HG03135 (cell line): ENCODE measurements at regions not wholly inside any gene's neighbourhood (a gene's known extent, or its start where the extent isn't known, plus 50 kb on each side); places are given as distances from the start of the nearest gene placed in this dataset.

Experiments
- ATAC-seq: cut with Tn5 transposase; IDR thresholded peaks from one replicate; pipeline ENCODE4 v1.9.1; 2021; ENCODE audit warnings: mild to moderate bottlenecking, moderate library complexity; ENCODE audit not compliant: unreplicated experiment

GRCh38 chr20:56828402-56828801 lies 199.3 kb downstream of the TFAP2C start:
- ATAC-seq, result no peak

DNA sequence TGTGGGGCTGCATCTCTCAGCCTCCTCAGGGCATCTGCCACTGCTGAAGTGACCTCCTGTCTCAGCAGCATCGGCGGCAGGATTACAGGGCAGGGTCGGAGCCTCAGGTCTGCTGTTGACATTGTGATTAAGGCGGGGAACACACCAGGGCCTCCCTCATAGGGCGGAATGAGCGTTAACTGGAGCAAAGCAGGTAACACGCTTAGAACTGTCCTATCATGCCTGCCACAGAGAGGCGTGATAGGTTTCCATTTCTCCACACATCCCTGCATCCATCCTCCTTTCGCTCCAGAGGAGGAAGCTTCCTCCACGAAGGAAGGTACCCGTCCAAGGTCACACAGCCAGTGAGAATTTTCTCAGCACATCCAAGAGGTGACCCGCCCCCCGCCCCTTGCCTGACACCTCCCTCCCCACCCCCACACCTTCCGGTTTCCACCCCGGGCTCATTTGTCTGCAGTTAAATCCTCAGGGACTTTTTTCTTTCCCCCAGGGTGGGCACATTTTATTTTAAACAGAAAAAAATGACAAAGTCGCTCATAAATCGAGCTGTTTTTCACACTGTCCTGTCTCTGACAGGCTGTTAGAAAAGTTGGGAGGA lies 200.8 kb downstream of the TFAP2C start:
- no peak for ATAC-seq

- no peak for ATAC-seq
Measured at GRCh38 chr20:56831795-56832194, 202.7 kb downstream of the TFAP2C start.

GRCh38 chr20:56833427-56833826 lies 204.3 kb downstream of the TFAP2C start:
- ATAC-seq, result no peak

- ATAC-seq, result no peak
Measured at GRCh38 chr20:56835829-56836550, 206.9 kb downstream of the TFAP2C start.

- ATAC-seq, result no peak
Measured at GRCh38 chr20:56839222-56839621, 210.1 kb downstream of the TFAP2C start.

DNA sequence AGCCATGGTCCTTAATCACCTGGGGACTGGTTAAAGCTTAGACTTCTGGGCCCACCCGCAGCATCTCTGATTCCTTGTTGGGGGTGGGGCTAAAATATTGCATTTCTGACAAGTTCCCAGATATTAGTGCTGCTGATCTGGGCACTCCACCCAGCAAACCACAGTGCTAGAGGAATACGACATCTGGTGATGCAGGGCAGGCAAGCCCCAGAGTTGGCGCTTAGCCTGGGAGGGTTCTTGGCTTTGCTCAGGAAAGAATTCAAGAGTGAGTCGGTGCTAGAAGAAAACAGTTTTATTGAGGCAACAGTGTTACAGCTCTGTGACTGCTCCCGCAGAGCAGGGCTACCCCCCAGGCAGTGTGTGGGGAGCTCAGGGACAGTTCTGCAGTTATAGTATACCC lies 210.7 kb downstream of the TFAP2C start:
- no peak for ATAC-seq

DNA sequence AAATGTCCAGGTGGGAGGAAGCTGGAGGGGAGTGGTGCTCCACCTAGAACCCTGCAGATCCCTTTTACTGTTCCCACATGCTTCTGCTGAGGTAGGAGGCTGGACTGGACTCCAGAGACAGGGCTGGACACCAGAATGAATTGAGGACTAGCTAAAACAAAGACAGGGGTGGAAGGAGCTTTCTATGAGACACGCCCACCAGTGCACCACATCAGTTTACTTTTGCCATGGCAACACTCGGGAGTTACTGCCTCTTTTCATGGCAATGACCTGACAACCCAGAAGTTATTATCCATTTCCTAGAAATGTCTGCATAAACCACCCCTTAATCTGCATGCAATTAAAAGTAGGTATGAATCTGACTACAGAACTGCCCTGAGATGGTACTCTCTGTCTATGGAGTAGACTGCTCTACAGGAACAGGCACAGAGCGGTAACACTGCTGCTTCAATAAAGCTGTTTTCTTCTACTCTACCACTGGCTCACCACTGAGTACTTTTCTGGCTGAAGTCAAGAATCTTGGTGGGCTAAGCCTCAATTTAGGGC lies 211.7 kb downstream of the TFAP2C start:
- no peak for ATAC-seq

- ATAC-seq, result no peak
Measured at GRCh38 chr20:56841346-56841908, 212.3 kb downstream of the TFAP2C start.

DNA sequence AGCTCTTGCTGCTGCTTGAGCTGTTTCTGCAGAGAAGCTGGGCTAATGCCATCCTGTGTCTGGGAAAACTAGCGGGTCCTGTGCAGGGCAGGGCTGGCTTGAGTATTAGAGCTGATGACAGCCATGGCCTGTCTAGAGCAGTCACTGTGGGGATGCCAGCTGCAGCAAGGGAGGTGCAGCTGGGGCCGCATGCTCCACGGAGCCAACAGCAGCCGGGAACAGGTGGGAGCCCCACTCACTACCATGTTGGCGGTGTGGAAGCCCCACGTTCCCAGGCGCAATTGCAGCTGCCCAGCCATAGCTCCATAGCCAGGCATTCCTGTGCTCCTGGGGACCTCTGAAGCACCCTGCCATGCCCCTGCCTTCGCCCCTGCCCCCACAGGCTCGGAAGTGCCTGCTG lies 212.9 kb downstream of the TFAP2C start:
- no peak for ATAC-seq

DNA sequence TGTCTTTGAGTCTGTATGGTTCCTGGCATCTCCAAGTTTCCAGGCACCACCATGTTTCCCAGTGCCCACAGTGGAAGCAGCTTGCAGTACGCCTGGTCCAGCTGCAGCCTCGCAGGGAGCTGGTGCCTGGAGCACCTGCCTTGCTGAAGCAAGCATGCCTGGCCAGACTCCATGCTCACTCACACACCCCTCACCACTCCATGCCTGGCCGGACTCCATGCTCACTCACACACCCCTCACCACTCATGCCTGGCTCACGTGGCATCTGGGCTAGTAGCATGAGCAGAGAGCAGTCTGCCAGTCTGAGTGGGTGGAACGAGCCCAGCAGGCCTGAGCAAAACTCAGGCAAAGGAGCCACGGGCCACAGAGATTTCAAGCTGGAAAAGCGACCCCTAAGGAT lies 214.3 kb downstream of the TFAP2C start:
- ATAC-seq, result no peak

GRCh38 chr20:56843817-56844216 lies 214.7 kb downstream of the TFAP2C start:
- ATAC-seq, result no peak

DNA sequence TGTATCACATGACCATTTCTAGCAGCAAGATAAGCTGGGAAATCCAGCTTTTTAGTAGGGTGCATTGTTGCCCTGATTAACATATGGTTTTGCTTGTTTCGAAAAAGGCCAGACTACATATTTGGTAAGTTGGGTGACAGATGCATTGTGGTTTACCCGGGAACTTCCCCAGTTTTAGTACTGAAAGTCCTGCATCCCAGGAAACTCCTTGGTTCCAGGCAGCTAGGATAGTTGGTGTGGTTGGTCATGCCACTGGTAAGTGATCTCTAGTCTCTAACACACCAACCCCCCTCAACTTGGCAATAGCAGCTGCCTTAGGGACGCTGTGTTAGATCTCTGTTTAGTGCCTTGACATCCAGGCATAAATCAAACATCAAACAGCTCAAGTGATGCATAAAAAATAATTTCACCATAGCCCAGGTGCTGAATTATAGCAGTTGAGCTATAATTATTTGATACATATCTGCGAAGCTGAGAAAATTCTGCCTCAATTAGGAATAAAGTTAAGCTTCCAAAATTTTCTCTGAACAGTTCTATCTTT lies 216.5 kb downstream of the TFAP2C start:
- no peak for ATAC-seq

DNA sequence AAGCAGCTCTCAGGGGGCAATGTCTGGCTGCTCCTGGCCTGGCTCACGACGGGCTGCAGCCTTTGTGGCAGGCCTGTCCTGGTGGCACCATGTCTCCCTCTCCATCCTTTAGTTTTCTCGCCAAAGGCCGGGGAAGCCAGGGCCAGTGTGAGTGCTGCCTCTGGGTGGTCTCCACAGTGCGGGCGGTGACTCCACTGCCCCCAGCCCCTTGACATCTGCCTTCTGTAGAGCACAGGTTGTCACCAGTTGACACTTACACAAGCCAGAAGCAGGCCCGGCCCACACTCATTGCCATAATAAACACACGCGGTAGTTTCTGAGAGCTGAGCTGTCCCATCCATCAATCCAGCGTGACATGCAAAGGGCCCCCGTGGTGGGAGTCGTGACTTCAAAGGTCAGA lies 219.5 kb downstream of the TFAP2C start:
- ATAC-seq, result no peak

DNA sequence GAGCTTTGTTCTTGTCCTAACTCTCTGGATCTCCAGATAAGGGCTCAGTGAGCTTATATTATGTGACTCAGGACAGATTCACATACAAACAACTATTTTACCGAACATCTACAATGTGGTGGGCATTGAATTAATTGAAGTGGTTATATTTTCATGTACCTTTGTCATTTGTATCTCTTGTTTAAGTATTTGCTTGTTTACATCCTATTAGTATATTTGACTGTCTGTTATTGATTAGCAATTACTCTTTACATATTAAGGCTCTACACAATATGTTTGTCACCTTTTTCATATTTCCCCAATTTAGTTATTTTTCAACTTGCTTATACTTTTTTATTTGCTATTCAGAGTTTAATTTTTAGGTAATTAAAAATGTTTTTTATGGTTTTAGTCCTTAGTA lies 222.4 kb downstream of the TFAP2C start:
- ATAC-seq, result no peak

DNA sequence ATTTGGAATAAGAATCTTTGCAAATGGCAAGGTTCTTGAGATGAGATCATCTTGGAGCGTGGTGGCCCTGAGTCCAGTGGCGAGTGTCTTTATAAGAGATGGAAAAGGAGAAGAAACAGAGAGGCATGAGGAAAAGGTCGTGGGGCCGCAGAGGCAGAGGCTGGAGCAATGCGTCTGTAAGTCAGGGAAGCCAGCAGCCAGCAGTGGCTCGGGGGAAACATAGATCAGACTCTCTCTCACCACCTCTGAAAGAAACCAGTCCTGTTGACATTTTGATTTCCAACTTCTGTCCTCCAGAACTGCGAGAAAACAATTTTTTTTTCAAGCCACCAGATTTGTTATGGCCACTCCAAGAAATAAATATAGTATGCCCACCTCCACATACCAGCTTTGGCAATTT lies 226.6 kb downstream of the TFAP2C start:
- no peak for ATAC-seq

DNA sequence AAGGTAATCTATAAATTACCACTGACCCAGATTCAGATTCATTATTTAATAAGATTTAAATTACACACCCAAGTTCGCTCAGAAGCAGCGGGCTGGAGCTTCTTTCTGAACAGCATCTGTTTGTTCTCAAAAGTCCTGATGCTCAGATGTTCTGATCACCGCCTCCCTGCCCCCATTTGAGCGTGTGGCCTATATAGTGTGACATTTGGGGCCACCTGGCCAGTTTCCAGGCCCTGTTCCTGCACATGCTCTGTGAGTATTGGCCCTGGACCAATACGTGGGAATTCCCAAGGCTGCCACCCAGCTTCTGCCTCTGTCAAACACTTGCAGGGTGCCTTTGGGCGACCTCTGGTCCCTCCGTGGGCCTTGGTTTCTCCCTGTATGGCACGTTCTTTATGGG lies 228.8 kb downstream of the TFAP2C start:
- ATAC-seq, result no peak

DNA sequence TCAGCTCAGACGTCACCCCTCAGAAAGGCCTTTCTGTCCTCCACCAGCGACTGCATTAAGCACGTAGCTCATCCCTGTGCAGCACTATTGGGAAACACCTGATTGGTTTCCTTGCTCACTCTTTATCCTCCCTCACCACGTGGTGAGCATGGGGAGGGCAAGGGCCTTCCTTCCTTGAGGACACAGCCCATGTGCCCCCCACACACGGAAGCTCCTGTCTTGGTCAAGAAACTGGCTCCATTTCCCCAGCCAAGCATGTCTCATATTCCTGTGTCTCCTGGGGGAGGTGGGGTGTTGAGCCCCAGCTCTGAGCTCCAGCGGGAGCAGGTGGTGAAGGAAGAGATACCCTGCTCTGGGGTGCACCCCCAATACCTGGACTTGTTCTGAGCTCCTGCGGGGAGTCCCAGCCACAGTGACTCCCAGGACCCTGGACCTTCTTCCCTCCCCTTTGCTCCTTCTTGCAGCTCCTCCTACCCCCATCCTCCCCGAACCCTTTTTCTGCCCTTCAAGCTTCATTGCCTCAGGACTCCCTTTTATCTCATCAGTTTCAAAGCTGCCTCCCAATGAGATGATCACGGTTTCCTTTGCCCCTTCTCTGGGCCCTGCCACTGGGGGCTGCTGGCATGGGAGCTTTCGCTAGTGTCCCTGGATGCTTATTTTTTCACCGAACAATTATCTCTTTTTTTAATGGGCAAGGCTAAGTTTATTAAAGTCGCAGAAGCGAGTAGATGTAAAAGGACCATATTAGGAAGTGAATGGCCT lies 230.1 kb downstream of the TFAP2C start:
- ATAC-seq, result no peak

- no peak for ATAC-seq
Measured at GRCh38 chr20:56859801-56860261, 230.7 kb downstream of the TFAP2C start.

GRCh38 chr20:56860413-56860812 lies 231.3 kb downstream of the TFAP2C start:
- no peak for ATAC-seq

DNA sequence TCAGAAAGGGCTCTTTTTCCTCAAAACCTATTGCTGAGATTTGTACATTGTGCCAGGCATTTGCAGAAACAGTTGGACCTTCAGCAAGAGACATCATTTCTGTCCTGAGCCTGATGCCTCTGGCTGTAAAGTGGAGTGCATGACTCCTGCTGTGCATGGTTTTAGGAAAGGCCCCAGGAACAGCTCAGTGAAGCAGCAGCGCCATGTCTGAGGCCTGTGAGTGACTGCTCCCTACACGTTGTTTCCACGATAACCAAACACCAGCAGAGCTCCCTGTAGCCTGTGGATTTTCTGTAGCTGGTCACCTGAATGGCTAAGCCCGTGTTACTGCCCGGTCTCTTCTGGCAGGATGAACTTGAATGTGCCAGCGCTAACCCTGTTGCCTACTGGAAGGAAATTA lies 232.5 kb downstream of the TFAP2C start:
- no peak for ATAC-seq
